Neural cell (in vitro differentiated cells): ENCODE measurements at regions not wholly inside any gene's neighbourhood (a gene's known extent, or its start where the extent isn't known, plus 50 kb on each side); places are given as distances from the start of the nearest gene placed in this dataset.

Experiments used
- CTCF ChIP-seq: fragments of 450-650 bp; IDR thresholded peaks from 2 replicates; pipeline ENCODE4 v1.5.1; 2014; ENCODE audit warnings: antibody characterized with exemption, mild to moderate bottlenecking, moderate library complexity; ENCODE audit not compliant: poor library complexity, severe bottlenecking
- EP300 ChIP-seq: fragments of 450-650 bp; conservative IDR thresholded peaks from 2 replicates; pipeline ENCODE4 v1.6.1; 2014; ENCODE audit warnings: antibody characterized with exemption, mild to moderate bottlenecking, moderate library complexity; ENCODE audit not compliant: poor library complexity, severe bottlenecking
- EZH2 ChIP-seq: fragments of 200-600, 300-800 bp; shearing (Covaris generic), sonication (generic); IDR thresholded peaks from 2 replicates; pipeline ENCODE4 v1.6.1; 2014; ENCODE audit warnings: antibody characterized with exemption, low read length, borderline replicate concordance, mild to moderate bottlenecking; ENCODE audit not compliant: insufficient read depth, poor library complexity, severe bottlenecking
- MXI1 ChIP-seq: fragments of 450-650 bp; conservative IDR thresholded peaks from 2 replicates; pipeline ENCODE4 v1.6.1; 2014; ENCODE audit warnings: antibody characterized with exemption, mild to moderate bottlenecking; ENCODE audit not compliant: poor library complexity, severe bottlenecking
- POLR2AphosphoS5 ChIP-seq: IDR thresholded peaks from 2 replicates; pipeline ENCODE4 v1.6.1; 2012
- RAD21 ChIP-seq: fragments of 450-650 bp; conservative IDR thresholded peaks from 2 replicates; pipeline ENCODE4 v1.6.1; 2014; ENCODE audit warnings: antibody characterized with exemption, mild to moderate bottlenecking, moderate library complexity
- REST ChIP-seq: IDR thresholded peaks from 2 replicates; pipeline ENCODE4 v1.6.1; 2012; ENCODE audit warnings: borderline replicate concordance
- SMC3 ChIP-seq: fragments of 450-650 bp; conservative IDR thresholded peaks from 2 replicates; pipeline ENCODE4 v1.6.1; 2014; ENCODE audit warnings: antibody characterized with exemption, mild to moderate bottlenecking, moderate library complexity; ENCODE audit not compliant: poor library complexity
- TAF1 ChIP-seq: IDR thresholded peaks from 2 replicates; pipeline ENCODE4 v1.6.1; 2012; ENCODE audit warnings: low read depth

GRCh38 chr6:2440516-2440915, 195.1 kb upstream of the GMDS start:
- no peak for TF ChIP-seq RAD21
- TF ChIP-seq CTCF, result no peak
- no peak for TF ChIP-seq SMC3
- TF ChIP-seq POLR2AphosphoS5, result no peak
- TF ChIP-seq EZH2, result no peak
- no peak for TF ChIP-seq EP300
- TF ChIP-seq REST, result no peak
- no peak for TF ChIP-seq TAF1
- no peak for TF ChIP-seq MXI1
